ENCODE measurements at regions not wholly inside any gene's neighbourhood (a gene's known extent, or its start where the extent isn't known, plus 50 kb on each side); places are given as distances from the start of the nearest gene placed in this dataset.

DNA sequence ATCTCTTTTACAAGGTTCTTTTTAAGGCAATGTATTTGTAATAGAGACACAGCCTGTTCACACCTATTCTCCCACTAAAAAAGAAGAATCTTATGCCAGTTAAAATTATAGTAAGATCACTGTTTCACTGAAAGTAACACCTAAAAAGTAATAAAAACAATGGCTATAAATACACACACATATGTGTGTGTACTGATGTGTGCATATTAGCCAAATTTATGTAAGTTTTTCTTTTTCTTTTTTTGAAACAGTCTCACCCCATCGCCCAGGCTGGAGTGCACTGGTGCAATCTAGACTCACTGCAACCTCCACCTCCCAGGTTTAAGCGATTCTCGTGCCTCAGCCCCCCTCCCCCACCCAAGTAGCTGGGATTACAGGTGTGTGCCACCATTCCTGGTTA is 56.8 kb upstream of the SLC30A10 start:
- TF ChIP-seq, protein P1, sequence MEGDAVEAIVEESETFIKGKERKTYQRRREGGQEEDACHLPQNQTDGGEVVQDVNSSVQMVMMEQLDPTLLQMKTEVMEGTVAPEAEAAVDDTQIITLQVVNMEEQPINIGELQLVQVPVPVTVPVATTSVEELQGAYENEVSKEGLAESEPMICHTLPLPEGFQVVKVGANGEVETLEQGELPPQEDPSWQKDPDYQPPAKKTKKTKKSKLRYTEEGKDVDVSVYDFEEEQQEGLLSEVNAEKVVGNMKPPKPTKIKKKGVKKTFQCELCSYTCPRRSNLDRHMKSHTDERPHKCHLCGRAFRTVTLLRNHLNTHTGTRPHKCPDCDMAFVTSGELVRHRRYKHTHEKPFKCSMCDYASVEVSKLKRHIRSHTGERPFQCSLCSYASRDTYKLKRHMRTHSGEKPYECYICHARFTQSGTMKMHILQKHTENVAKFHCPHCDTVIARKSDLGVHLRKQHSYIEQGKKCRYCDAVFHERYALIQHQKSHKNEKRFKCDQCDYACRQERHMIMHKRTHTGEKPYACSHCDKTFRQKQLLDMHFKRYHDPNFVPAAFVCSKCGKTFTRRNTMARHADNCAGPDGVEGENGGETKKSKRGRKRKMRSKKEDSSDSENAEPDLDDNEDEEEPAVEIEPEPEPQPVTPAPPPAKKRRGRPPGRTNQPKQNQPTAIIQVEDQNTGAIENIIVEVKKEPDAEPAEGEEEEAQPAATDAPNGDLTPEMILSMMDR (conservative IDR thresholded peaks at IDR 0.05; ENCODE audit: low read depth, low read length), result no peak
- TF ChIP-seq EZH2 (IDR thresholded peaks at IDR 0.05; ENCODE audit: borderline replicate concordance, low read depth, low read length, poor library complexity, severe bottlenecking), result no peak
